ENCODE measurements at regions not wholly inside any gene's neighbourhood (a gene's known extent, or its start where the extent isn't known, plus 50 kb on each side); places are given as distances from the start of the nearest gene placed in this dataset.
A peak's percentile ranks its signal among the peaks of the same experiment; 100 is the strongest.

DNA sequence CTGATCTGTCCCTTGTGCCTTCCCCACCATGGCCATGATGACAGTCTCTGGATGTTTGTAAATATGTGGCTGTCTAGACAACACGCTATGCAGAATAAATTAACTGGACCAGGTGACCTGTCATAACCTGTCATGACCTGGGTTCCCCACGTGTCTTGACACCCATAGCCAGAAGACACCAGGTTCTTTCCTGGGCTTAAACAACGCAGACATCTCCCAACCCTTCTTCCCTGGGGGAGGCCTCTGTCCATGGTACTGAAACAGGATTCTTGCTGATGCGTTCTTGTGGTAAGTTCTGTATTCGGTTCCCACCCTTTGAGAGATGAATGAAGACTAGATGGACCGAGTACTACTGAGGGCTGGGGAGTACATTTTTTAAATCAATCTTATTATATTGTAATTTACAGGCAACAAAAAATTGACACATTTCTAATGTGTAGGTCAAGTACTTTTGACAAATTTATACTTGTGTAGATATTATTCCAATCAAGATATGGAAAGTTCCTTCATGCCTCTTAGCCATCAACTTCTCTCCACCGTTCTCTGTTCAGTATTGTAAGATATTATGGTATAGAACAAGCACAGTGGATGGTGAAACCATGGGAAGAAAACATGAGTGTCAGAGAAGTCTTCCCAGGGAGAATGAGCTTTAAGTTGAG, 738.8 kb downstream of the PTPRU start:
- peak; percentile 54 for DNase-seq

DNA sequence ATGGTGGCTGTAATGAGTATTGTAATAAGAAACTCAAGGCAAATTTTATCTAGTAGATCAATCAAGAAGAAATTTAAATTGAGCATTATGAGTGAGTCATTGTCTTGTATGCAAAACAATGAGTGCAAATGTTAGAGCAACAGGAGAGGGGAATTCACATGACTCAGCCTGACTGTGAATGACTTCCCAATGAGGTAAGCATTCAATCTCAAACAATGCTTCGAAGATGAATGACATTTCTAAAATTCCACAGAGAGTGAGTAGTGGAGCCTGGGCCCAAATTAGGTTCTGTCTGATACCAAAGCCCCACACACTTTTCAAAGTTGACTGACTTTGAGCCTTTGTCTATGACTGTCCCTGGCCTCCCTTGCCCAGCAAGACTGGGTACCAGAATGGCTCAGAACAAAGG, 738.0 kb downstream of the PTPRU start:
- peak; percentile 82 for DNase-seq

DNA sequence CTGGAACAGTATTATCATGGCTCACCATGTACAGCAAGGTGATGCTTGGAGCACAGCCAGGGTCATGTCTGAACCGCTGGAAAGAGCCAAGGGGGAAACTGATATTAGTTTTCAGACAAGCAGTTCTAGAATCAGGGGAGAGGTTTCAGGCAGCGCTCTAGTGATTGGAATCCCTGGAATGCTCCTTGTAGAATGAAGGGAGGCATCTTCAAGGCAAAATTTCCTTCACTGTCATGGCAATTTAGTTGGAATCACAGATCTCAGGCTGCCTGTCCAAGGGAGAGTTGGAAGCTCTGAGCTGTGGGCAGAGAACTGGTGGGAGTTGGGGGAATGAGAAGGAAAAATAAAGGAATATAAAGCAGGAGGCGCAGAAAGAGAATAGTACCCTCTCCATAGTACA, 737.1 kb downstream of the PTPRU start:
- peak; percentile 9 for DNase-seq

DNA sequence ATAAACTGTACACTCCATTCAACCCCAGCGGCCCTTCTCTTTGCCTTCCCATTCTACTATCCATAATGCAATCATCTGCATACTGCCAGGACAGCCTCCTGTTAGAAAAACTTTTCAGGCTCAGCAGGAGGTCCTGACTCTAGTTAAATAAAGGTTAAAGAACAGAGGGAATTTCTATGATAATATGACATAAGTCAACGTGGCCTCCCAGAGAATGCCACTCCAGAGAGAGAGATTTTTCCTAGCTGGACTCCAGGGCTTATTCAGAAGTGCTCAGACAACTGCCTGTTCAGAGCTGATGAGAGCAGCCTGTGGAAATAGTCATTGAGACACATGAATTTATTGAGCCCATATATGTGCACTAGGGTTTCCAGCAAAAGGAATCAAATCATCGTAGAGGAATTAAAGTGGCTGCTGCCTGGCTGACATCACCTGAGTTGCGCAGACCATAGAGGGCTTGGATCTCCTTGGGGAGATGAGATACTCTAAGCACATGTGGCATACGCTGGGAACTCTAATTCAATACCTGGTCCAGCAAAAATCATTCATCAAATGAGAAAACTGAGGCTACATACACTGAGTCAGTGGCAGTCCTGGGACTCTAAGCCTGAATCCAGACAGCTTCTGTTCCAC, 736.2 kb downstream of the PTPRU start:
- no peak for DNase-seq

DNA sequence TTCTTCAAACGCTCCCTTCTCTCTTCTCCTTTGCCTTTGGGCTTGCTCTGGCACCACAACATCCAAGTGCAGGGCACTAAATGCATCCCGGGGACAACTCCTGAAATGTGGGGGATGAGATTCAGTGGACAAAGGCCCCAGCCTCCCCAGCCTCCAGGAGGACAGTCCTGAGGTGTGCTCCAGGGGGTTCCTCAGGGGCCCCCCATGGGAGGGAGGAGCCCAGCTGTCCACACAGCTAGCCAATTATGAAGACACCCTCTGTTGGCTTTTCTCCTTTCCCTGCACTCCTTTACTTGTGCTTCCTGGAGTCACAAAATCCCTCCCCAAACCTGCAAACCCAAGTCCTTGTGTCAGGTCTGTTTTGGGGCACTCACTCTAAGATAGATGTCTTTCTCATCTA, 735.4 kb downstream of the PTPRU start:
- no peak for DNase-seq

DNA sequence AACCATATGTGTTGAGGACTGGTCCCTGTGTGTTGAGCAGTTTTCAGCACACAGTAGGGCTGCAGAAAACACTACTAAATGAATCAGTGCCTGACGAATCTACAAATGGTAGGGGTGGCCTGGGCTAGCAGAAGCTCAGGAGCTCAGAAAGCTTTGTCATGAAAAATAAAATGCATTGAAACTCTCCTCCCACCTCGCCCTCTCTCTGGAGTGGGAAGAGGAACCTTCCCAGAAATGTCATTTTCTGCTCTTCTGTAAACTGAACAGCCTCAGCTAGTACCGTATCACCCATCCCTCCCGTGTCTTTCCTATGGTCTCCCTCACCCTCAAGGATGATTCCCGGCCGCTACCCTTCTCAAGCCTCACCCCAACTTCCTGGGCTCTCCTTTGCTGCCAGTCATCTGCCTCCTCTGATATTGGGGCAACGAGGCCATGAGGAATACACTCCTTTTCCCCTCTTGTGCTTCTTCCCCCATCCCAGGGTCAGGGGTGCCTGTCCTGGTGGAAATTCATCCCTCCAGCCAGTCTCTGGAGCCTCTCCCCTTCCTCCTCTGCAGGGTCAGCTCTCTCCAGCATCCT, 734.5 kb downstream of the PTPRU start:
- no peak for DNase-seq

DNA sequence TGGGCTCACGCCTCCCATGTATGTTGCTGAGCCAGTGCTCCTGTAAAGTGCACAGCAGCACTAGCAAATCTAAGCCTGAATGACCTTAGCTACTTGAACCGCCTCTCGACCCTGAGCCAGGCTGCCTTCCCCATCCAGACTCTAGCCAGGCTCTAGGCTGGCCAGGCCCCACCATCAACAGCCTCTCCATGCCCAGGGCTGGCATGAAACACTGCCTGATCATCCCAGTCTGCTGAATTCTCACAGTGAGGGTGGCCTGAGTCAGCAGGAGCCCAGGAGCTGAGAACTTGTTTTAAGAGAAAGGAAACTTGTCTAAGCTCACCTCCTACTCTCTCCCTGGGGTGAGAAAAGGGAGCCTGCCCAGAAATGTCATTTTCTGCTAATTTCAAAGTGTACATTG, 733.3 kb downstream of the PTPRU start:
- no peak for DNase-seq

DNA sequence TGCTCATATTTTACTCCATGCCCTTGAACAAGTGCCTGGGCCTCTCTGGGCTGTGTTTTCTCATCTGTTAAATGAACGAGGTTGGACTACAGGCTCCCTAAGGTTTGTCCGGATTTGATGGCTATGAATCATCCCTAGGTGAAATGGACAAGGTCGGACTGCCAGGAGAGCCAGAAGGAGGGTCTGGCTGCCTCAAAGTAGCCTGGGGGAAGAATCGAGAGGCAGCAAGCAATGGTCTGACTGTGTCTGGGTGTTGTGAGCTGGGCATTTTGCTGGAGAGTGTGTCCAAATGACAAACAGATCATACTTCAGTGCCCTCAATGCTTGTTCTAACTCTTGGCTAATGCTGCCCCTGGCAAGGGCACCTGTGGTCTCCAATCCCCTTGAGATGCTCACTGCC, 730.9 kb downstream of the PTPRU start:
- no peak for DNase-seq

DNA sequence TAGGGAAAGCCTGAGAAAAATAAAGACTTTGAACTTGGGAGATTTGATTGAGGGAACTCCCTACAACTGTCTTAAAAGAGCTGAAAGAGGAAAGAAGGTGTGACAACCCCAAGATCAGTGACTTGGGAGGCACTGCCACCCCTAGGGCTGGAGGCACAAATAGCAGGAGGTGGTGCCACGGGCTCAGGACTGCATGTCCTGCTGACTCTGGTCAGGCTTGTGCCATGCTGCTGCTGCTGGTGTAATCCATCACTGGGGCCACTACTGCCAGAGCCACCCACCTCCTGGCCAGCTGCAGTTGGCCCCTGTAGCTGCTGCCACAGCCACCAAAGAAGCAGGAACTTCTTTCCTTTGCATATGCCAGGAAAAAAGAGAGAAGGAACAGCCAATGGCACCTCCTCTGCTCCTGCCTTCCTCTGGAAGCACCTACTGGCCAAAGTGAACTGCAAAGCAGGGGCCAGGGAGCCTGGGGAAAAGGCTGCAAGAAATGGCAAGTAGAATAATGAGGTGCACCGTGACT, 730.3 kb downstream of the PTPRU start:
- no peak for DNase-seq

DNA sequence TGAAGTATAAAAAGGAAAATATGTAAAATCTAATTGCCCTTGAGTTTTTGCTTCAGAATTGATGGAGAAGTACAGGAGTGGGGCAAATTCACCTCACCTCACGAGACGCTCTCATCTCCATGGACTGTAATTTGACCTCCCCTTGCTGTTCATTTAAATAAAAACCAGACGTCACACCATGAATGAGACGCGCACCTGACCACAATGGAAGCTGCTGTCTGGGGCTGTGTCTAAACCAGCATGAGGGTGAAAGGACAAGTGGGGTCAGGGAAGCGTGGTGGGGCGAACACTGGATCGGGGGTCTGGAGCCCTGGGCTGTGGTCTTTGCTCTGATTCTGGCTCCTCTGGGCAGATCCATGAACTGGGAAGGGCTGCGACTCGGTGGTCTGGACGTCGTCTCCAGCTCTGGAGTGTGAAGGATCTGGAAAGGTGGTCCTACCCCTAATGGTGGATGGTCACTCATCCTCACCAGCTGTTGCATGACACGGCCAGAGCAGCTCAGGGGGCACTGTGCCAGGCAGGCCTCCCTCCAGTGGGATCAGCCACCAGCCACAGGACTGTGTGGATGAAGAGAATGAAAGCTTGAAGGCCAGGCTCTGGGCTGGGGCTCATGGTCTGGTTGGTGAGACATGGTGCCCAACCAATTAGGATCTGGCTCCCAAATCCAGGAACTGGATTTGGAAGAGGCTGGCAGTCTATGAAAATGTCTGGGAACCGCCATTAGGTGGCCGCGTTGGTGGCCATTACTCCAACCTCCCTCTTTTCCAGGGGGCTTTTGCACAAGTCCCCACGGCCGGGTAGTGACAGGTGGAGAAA, 728.6 kb downstream of the PTPRU start:
- DNase-seq, result no peak

DNA sequence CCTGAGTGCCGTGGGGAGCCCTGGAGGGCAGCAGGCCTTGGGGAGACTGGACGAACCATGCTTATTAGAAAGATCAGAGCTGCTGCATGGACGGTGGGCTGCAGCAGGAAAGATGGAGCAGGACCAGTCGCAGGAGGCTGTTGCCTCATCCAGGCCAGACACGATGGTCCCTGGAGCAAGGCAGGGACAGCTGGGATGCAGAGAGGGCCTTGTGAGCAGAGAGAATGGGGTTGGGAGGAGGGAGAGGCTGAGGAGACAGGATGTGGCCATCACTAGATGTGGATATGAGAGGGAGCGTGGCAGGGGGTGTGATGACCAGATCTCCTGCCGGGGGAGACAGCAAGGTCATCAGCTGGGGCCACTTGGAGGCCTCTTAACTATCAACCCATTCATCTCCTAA, 727.6 kb downstream of the PTPRU start:
- DNase-seq, result no peak

DNA sequence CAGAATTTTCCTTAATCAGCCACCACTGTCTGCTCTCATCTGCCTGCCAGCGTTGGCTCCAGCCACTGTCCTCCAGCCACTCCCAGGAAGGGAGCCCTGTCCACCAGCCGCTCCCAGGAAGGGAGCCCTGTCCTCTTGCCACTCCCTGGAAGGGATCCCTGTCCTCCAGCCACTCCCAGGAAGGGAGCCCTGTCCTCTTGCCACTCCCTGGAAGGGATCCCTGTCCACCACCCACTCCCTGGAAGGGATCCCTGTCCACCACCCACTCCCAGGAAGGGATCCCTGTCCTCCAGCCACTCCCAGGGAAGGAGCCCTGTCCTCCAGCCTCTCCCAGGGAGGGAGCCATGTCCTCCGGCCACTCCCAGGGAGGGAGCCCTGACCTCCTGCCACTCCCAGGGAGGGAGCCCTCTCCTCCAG, 726.5 kb downstream of the PTPRU start:
- DNase-seq, result no peak

DNA sequence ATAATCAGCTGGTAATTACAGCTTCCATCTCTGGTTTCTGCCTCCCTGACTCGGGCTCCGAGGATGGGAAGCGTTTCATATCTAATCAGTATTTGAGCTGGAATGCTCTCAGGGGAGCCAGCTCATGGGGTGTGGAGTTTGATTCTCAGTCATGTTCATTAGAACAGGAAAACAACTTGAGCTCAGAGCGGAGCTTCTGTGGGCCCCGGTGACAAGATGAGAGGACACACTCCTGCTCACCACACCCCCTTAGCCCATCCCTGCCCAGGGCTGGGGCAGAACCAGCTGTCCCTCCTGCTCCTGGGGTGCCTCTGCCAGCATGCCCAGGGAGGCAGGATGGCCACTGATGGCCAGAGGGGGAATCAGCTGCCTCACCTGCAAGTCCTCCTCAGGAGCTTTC, 726.0 kb downstream of the PTPRU start:
- DNase-seq, result no peak

DNA sequence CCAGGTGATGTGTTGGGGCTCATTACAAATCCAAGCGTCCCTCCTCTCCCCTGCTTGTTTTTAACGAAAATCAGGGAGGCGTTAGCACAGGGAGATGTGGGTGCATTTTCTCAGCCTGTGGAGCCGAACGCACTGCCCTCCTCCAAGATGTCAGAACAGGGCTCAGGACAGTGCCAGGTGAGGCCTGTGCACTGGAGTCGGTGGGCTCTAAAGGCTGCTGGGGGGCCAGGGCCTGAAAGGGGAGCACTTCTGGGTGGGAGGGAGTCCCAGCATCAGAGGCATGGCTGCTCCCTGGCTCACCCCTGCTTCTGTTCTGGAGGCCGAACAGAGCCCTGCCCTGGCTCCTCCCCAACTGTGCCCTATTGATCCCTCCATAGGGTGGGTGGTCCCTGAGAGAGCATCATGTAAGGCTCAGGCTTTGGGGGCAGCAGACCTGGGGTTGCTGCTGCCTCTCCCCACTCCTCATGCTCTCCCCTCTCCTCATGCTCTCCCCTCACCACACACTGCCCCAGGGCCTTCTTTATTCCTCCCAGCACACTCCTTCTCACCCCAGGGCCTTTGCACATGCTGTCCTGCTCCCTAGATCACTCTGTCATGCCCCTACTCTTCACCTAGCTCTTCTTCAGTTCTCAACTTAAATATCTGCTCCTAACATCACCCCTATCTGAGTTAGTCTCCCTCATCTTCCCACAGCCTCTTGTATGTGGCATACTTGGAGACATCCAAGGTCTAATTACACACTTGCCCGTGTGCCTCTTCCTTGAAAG, 725.2 kb downstream of the PTPRU start:
- no peak for DNase-seq

DNA sequence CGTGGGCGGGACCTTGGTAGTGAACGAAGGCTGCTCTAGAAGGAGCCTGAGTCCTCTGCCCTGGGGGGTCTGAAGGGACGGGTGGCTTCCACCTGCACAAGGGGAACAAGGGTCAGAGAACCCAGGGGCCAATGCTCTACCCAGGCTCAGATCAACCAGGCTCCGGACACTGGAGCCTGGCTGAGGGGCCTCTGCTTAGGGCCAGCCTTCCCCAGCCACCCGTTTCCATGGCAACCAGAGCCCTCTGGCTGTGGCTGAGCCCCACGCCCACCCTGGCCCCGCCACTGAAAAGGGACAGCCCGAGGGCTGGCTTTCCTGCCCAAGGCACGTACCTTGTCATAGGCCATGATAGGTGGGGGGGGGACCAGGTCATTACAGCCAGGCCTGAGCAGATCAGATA, 724.6 kb downstream of the PTPRU start:
- DNase-seq, result no peak

DNA sequence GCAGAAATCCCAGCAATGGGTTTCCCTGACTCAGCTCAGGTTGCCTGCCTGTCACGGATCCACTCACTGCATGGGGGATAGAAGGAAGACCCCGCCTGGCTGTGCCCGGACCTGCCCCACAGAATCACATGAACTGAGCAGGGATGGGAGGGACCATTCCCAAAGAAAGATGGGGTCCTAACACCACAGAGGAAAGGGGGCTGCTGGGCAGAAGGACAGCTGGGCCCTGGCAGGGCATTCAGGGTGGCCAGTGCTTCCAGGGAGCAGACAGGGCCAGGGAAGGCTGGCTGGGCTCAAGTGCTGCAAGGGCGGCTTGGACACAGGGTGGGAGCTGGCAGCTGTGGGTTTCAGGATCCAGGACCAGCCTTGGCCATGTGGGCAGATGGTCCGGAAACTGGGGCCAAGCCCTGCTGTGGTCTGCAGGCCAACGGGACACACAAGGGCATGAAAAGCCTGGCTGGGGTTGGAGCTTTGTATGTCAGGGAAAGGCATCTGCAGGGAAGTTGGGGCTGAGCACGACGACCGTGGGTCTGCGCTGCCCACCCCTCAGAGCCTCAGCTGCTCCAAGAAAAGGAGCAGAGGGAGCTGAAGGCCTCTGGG, 723.9 kb downstream of the PTPRU start:
- no peak for DNase-seq

DNA sequence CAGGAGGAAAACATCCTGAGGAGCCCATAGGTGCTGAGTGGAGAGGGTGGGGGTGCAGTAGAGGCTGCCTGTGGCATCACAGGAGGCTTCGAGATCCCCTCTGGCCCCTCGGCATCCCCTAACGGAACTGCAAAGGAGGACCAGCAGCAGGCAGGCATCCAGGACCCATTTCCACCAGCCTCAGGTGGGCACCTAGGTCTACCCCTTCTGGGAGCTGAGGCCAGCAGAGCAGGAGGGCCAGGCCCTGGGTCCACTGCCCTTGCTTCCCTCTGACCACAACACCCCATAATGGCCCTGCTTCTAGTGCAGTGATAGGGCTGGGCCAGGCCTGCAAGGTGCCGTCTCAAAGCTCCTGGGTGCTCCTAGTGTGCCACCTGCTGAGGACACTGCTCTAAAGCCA, 723.0 kb downstream of the PTPRU start:
- no peak for DNase-seq

DNA sequence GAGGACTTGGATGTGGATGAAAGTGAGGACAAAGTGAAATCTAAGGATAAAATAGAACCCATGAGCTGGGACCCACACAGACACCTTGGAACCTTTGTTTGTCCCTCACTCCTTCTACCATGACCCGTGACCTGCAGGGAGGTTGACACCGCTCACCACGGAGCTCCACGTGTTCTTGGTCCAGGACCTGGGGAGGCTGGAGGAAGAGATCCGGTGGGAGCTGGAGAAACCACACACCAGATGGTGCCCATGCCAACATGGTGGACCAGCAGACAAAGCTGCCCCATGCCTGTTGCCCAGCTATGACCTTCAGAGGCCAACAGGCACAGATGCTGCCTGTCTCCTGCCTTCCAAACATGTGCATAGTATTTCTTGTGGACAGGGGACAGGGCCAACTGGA, 721.9 kb downstream of the PTPRU start:
- DNase-seq, result no peak

DNA sequence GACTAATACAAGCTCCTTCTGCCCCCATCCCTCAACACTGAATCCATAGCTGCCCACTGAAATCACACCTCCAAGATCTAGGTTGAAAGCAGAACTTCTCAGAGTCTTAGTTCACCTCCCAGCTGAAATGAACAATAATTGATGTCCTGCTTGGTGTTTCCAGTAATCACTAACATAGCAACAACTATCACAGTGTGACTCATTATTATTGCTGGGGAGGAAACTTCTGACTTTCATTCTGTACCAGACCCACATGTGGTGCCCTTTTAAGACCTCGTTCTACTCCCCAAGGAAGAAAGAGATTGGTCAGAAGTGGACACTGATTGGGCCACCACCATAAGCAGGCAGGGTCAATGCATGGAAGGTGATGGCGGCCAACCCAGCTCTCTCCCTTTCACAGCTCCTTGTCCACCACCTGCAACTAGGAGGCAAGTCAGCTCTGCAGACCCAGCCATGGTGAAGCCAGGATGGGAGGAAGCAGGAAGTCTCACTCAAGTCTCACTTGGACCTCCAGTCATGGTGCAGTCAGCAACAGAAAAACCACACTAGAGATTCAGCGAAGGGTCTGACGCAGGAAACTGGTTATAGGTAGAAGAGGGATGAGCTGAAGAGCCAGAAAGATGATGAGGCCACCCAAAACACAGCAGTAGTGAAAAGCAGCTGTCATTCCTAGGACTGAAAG, 720.2 kb downstream of the PTPRU start:
- DNase-seq, result no peak

DNA sequence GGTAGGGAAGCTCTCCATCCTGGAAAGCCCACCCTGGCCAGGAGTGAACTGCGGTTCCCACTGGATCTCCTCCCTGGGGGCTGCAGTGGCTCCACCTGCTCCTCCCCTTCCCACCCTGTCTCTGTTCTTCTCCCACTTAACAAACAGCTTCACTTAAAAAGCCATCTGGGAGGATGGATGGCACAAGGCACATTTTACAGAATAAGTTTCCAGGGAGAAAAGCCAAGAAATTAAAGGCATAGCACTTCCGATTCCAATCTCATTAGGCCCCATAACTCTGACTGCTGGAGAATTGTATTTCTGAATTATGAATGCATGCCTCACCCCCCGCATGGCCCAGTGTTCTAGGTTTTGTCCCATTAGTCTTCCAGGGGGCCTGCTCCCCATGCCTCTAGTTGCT, 718.3 kb downstream of the PTPRU start:
- no peak for DNase-seq

DNA sequence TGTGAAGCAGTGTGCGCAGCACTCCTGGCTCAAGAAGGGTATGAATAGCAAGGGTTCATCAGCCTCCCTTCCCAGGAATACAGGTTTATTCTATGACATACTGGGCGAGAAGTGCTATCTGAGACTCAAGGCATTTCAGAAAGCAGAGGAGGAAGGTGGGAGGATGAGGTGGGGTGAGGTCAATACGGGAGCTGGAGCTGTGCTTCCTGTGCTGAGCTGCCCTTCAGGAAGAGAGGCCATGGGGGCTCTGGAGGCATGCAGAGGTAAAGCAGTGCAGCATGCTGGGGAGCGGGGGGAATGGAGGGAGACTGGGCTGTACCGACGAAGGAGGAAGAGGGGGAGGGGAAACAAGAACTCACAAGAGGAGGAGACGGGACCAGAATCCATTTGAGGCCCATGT, 717.6 kb downstream of the PTPRU start:
- DNase-seq, result no peak

DNA sequence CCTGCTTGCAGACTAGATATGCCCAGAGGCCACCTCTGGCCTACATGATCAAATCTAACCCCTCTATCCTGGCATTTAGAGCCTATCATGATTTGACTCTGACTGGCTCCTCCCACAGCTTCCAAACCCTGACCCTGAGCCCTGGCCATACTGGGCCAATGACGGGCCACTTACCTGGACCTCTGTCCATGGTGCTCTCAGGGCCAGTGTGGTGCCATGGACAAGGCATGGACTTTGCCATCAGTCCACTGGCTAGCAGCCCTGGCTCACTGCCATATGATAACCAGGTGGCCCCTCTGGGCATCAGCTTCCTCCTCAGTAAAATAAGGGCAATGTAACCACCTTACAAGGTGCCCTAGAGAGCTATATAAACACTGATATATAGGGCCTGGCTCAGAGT, 713.4 kb downstream of the PTPRU start:
- DNase-seq, result no peak
